Right atrium auricular region (tissue), 2 donors: ENCODE measurements at regions not wholly inside any gene's neighbourhood (a gene's known extent, or its start where the extent isn't known, plus 50 kb on each side); places are given as distances from the start of the nearest gene placed in this dataset.
"Not testable (repeated sequence)": the region's sequence is repeated elsewhere in the genome, so short reads cannot be mapped to it uniquely, and the experiment has no call there.

ENCODE experiments used
- DNase-seq: peaks from one replicate; pipeline ENCODE4 v3.0.0-alpha.2; 2019; ENCODE audit warnings: low spot score
- H3K27ac ChIP-seq, 2 donors: fragments of 200-600 bp; sonication (generic); 1 replicate in 1 of 2; 2 replicates in 1 of 2; pipeline ENCODE4 v1.5.1; 2016 to 2019
- H3K27me3 ChIP-seq, 2 donors: fragments of 200-600 bp; sonication (generic); one replicate each; pipeline versions ENCODE4 v1.5.1 to v1.6.0; 2017 to 2019
- H3K36me3 ChIP-seq: fragments of 200-600 bp; sonication (generic); one replicate; pipeline ENCODE4 v1.5.1; 2016
- H3K4me1 ChIP-seq, 2 donors: fragments of 200-600 bp; sonication (generic); one replicate each; pipeline versions ENCODE4 v1.5.1 to v1.6.0; 2017 to 2019
- H3K4me3 ChIP-seq, 2 donors: fragments of 200-600 bp; sonication (generic); 1 replicate in 1 of 2; 2 replicates in 1 of 2; pipeline ENCODE4 v1.5.1; 2017 to 2019; ENCODE audit warnings: mild to moderate bottlenecking in 1 of 2, moderate library complexity in 1 of 2
- H3K9me3 ChIP-seq, 2 donors: fragments of 200-600 bp; sonication (generic); one replicate each; pipeline ENCODE4 v1.5.1; 2019
- TF ChIP-seq, protein P1 (sequence below), 2 donors: fragments of 200-600 bp; sonication (generic); IDR thresholded peaks; one replicate each; pipeline ENCODE4 v1.5.1; 2019; ENCODE audit warnings: antibody characterized with exemption in 2 of 2

DNA sequence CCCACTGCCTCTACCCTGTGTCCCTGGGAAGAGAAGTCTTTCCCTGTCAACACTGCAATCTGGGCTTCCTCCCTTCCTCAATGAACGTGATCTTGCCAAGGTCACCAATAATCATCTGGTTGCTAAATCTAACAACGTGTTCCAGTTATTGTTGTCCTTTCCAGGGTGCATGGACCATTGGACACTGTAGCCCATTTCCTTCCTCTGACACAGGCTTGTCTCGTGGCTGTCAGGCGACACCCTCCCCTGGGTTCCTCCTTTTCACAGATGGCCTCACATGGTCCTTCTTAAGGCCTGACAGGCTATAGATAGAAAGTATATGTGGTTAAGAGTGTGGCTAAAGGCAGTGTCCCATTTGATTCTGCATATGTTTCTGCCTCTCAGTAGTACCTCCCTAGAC, 67.7 kb upstream of the STARD13 start:
- Histone ChIP-seq H3K4me1 (peaks cover 0 to 38% of the 10 kb centered on the region in 2 donors), H3K27me3 (no peaks in the 10 kb centered on the region), H3K27ac (peak overlapping the region; percentile 46 to 54), H3K4me3 (no peak overlapping the region), H3K36me3 (no peaks in the 10 kb centered on the region), H3K9me3 (no peaks in the 10 kb centered on the region)
- TF ChIP-seq, protein P1, sequence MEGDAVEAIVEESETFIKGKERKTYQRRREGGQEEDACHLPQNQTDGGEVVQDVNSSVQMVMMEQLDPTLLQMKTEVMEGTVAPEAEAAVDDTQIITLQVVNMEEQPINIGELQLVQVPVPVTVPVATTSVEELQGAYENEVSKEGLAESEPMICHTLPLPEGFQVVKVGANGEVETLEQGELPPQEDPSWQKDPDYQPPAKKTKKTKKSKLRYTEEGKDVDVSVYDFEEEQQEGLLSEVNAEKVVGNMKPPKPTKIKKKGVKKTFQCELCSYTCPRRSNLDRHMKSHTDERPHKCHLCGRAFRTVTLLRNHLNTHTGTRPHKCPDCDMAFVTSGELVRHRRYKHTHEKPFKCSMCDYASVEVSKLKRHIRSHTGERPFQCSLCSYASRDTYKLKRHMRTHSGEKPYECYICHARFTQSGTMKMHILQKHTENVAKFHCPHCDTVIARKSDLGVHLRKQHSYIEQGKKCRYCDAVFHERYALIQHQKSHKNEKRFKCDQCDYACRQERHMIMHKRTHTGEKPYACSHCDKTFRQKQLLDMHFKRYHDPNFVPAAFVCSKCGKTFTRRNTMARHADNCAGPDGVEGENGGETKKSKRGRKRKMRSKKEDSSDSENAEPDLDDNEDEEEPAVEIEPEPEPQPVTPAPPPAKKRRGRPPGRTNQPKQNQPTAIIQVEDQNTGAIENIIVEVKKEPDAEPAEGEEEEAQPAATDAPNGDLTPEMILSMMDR (IDR thresholded peaks at IDR 0.05), result no peak
- peak; percentile 70 for DNase-seq

DNA sequence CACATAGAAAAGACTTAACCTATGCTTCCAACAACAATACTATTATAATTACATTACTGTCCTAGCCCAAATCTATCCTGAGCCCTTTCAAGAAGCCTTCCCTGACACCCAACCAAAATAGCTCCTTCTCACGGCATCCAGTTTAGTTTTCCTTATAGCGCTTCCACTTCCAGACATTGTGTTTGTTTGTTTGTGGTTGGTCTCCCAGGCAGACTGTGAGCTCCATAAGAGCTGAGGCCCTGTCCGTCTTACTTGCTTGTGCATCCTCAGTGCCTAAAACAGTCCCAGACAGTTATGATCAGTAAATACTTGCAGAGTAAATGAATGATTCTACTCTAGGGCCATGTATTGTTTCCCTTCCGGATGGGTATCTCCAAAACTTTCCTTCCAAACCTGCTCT, 68.1 kb upstream of the STARD13 start:
- Histone ChIP-seq H3K27me3 (no peaks in the 10 kb centered on the region), H3K27ac (peak overlapping the region; percentile 26 to 54), H3K4me1 (peaks cover 0 to 34% of the 10 kb centered on the region in 2 donors), H3K9me3 (no peaks in the 10 kb centered on the region), H3K36me3 (no peaks in the 10 kb centered on the region), H3K4me3 (no peak overlapping the region)
- TF ChIP-seq, protein P1 (IDR thresholded peaks at IDR 0.05), result no peak
- DNase-seq, result no peak

DNA sequence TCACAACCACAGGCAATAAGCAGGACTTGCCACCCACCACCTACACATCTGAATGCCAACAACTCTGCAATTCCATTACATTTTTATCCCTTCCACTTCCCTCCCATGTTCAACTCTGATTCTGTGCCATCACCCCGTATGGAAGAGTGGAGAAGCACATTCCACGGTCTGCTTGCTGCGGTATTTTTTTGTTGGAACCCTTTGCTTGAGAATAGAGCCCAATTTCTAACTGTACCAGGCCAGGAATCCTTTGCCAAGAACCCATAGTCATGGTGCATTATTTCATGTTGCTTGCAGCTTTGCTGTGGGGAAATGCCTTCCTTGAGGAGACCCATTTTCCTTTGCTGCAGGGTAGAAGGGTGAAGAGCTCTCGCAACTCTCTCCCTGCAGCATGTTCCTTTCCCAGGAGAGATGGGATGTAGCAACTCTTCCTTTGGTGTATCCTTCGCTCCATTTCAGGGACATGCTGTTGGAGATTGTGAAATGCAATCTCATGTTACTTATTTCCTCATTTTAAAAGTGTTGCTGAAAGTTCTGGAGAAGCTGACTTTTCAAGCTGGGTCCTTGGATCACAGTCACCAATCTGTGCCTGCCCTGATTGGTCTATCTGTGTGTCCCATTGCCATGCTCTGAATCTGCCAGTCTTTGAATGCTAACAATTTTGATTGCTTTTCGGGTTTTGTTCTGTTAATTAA, 69.8 kb upstream of the STARD13 start:
- peaks cover 0 to 23% of the 10 kb centered on the region in 2 donors for H3K4me1 ChIP-seq
- TF ChIP-seq, protein P1 (IDR thresholded peaks at IDR 0.05), result no peak
- no peaks in the 10 kb centered on the region for H3K9me3 ChIP-seq
- no peak for DNase-seq
- H3K36me3 ChIP-seq, result no peaks in the 10 kb centered on the region
- H3K27me3 ChIP-seq, result no peaks in the 10 kb centered on the region
- H3K27ac ChIP-seq, result peak overlapping the region; percentile 23 to 52
- no peak overlapping the region for H3K4me3 ChIP-seq

DNA sequence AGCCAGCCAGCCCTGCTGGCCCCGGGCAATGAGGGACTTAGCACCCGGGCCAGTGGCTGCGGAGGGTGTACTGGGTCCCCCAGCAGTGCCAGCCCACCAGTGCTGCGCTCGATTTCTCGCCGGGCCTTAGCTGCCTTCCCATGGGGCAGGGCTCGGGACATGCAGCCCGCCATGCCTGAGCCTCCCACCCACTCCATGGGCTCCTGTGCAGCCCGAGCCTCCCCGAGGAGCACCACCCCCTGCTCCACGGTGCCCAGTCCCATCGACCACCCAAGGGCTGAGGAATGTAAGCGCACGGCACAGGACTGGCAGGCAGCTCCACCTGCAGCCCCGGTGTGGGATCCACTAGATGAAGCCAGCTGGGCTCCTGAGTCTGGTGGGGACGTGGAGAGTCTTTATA, 72.5 kb upstream of the STARD13 start:
- H3K27me3 ChIP-seq, H3K36me3 ChIP-seq, H3K27ac ChIP-seq, H3K4me3 ChIP-seq, DNase-seq, H3K9me3 ChIP-seq: not testable (repeated sequence)
- peaks cover 0 to 17% of the 10 kb centered on the region in 2 donors for H3K4me1 ChIP-seq

DNA sequence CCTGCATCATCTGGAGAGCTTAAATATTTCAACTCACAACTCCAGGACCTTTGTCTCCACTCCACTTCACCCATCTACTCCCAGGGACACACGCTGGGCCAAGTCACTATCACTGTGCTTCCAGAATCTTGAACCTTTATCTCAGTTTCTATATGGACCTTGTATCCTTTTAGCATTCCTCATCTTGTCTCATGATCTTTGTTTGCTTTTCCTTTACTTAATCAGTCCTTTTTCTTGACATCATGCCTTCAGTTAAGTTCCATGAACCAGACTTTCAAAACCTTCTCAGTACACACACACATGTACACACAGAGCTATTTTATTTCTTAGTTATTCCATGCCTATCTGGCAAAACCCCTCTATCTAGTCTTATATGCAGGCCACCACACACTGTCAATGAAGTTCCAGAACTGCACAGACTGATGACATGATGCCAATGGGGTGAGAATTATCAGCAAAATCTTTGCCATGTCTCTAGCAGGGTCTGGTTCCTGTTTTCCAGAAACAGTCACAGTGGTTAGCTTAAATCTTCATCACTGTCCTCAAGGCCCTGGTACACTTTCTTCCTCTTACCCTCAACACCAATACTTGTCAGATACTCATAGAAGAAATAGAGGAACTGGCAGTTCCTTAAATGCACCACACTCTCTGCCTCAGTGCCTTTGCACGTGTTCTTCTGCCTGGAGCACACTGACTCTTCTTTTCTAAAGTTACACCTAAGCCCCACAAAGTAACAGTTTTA, 77.6 kb upstream of the STARD13 start:
- no peak for DNase-seq
- Histone ChIP-seq H3K27ac (no peak overlapping the region), H3K36me3 (no peaks in the 10 kb centered on the region), H3K4me1 (no peaks in the 10 kb centered on the region), H3K4me3 (no peak overlapping the region), H3K9me3 (no peaks in the 10 kb centered on the region), H3K27me3 (no peaks in the 10 kb centered on the region)
- TF ChIP-seq, protein P1 (IDR thresholded peaks at IDR 0.05), result no peak

DNA sequence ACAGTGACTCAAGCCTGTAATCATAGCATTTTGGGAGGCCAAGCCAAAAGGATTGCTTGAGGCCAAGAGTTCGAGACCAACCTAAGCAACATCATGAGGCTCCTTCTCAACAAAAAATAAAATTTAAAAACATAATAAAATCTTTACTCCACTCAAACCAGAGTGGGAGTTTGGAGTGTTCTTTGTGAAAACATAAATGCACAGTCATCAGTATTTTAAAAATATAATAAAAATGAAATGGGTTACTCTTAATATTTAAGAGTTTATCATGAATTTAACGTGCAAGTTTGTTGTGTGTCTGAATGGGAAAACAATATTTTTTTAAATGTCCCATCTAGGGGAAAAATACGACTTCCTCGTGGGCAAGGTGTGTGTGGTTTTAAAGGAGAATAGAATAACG, 78.6 kb upstream of the STARD13 start:
- no peak for DNase-seq
- Histone ChIP-seq H3K4me1 (peaks cover 0 to 5% of the 10 kb centered on the region in 2 donors), H3K9me3 (no peaks in the 10 kb centered on the region), H3K4me3 (no peak overlapping the region), H3K27ac (no peak overlapping the region), H3K27me3 (no peaks in the 10 kb centered on the region), H3K36me3 (no peaks in the 10 kb centered on the region)
- TF ChIP-seq, protein P1 (IDR thresholded peaks at IDR 0.05), result no peak
